C4-2B (cell line): ENCODE measurements at regions not wholly inside any gene's neighbourhood (a gene's known extent, or its start where the extent isn't known, plus 50 kb on each side); places are given as distances from the start of the nearest gene placed in this dataset.

ENCODE experiments used
- H3K27ac ChIP-seq: fragments of 450-650 bp; 2 replicates; pipeline ENCODE4 v1.5.1; 2017
- ZFX ChIP-seq: fragments of 450-650 bp; IDR thresholded peaks from 2 replicates; pipeline ENCODE4 v1.6.1; 2017
- TF ChIP-seq, protein P1 (sequence below): fragments of 450-650 bp; conservative IDR thresholded peaks from 2 replicates; pipeline ENCODE4 v1.5.1; 2017; ENCODE audit warnings: mild to moderate bottlenecking

DNA sequence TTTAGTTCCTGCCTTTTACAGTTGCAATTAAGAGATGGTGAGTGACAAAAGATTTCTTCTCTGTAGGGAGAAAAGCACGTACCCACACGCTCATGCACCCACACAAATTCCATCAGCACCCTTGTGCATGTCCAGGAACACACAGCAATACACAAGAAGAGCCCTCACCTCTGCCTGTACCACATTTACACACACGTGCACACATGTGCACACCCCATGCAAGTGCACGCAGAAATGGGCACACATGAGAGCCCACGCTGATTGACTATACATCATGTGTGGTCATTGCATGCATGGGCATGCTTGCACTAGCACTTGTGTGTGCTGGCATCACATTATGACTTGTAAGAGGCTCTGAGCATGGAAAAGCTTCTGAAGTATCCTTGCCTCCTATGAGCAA, 70.5 kb downstream of the SERPINA3 start:
- no peak overlapping the region for H3K27ac ChIP-seq
- TF ChIP-seq, protein P1, sequence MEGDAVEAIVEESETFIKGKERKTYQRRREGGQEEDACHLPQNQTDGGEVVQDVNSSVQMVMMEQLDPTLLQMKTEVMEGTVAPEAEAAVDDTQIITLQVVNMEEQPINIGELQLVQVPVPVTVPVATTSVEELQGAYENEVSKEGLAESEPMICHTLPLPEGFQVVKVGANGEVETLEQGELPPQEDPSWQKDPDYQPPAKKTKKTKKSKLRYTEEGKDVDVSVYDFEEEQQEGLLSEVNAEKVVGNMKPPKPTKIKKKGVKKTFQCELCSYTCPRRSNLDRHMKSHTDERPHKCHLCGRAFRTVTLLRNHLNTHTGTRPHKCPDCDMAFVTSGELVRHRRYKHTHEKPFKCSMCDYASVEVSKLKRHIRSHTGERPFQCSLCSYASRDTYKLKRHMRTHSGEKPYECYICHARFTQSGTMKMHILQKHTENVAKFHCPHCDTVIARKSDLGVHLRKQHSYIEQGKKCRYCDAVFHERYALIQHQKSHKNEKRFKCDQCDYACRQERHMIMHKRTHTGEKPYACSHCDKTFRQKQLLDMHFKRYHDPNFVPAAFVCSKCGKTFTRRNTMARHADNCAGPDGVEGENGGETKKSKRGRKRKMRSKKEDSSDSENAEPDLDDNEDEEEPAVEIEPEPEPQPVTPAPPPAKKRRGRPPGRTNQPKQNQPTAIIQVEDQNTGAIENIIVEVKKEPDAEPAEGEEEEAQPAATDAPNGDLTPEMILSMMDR: no peak
- TF ChIP-seq ZFX: no peak

DNA sequence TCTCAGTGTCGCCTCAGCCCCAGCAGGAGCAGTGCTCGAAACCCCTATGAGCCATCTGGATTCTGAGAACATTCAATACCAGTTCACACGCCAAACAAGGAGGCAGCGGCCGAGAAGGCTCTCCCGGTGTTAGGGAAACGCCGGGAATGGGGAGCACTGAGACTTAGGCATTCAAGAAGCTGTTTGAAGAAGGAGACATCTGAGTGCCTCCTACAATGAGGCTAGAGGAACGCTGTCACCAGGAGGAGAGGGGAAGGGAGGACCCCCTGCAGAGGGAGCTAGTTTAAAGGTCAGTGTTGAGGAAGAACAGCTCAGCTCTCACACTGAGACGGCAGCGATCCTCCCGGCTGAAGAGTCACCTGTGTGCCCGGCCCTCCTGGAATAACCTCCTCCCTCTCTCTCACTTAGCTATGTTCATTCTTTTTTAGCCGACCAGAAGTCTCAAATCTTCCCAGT, 69.9 kb downstream of the SERPINA3 start:
- H3K27ac ChIP-seq: no peak overlapping the region
- TF ChIP-seq, protein P1: no peak
- no peak for TF ChIP-seq ZFX

DNA sequence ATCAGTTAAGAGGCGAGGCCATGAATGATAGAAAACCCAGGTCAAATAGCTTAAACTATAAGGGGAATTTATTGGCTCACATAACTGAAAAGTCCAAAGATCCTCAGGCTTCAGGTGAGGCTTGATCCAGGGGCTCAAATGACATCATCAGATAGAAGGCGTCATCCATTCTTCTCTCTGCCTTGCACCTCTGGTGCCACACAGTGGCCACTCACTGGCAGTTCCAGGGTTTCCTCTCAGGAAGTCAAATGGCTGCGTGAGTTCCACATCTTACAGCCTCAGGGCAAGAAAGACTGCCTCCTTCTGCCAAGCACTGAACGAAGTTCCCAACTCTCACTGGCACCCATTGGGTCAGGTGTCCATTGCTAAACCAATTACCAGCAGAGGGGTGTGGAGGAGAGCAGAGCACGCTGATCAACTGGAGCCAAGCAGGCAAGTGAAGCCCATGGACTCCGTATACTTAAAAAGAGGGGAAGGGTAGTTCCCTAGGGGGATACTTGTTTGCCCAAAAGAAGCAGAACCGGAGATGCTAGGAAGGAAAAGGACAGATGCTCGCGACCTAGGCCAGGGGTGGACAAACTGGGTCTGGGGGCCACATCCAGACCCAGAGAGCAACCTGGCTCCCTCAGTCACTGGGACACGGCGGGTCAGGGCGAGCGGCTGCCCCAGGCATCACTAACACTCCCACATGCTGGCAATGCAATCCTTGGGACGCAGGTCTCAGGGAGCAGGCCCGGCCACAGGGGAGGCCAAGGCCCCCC, 69.3 kb downstream of the SERPINA3 start:
- no peak overlapping the region for H3K27ac ChIP-seq
- no peak for TF ChIP-seq ZFX
- TF ChIP-seq, protein P1: peak; percentile 84

DNA sequence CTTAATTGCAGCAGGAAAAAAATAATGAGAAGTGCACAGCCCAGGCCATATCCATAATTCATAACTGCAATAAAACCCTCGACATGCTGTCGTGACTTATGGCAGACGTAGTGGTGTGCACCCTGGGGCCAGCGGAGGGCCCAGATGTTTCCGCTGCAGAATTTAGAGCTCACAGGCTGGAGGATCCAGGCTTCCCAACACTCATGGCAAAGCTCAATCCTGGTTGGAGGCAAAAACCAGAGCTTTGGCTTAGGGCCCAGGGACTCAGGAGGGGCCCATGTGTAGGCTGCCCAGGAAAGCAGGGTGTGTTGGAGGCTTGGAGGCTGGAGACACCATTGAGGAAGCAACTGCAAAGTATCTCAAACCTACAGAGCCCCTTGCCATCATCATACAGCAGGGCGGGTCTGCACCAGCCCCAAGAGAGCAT, 68.7 kb downstream of the SERPINA3 start:
- TF ChIP-seq ZFX: no peak
- TF ChIP-seq, protein P1: no peak
- H3K27ac ChIP-seq: no peak overlapping the region

DNA sequence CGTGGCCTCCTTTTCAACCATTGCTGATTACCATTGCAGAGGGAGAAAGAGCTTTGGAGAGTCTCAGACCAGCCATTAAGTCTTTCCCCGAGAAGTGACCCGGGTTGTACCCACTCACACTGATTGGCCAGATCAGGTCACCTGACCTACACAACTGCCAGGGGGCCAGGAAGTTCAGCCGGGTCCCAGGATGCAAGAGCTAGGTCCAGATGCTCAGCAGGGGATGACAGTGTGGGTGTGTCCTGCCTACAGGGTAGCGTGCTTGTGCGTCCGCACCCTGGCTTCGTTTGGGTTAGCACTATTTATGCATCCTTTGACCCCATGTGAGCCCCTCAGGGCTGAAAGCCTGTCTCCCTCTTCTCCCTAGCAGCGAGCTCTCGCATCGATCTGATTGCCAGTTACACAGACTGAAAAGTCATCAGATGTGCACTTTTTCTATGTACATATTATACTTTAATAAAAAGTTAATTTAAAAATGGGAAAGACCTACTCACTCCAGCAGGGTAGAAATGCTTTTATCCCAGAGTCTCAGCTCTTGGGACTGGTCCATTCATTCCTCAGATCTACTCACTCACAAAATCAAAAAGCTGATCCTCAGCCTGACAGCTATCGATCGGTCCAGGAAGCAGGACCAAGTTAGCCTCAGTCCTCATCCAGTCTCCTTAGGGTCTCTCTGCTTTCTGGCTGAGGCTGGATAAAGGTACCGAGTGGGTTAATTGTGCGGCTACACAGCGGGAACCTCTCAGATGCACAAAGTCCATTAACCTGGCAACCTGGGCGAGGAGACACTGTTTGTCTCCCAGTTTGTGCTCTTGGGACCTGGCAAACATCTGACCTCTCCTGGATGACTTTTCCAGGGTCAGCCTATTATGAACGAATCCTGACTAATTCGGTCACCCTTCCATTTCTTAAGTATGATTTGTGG, 68.0 kb downstream of the SERPINA3 start:
- TF ChIP-seq ZFX: no peak
- TF ChIP-seq, protein P1: no peak
- H3K27ac ChIP-seq: no peak overlapping the region

DNA sequence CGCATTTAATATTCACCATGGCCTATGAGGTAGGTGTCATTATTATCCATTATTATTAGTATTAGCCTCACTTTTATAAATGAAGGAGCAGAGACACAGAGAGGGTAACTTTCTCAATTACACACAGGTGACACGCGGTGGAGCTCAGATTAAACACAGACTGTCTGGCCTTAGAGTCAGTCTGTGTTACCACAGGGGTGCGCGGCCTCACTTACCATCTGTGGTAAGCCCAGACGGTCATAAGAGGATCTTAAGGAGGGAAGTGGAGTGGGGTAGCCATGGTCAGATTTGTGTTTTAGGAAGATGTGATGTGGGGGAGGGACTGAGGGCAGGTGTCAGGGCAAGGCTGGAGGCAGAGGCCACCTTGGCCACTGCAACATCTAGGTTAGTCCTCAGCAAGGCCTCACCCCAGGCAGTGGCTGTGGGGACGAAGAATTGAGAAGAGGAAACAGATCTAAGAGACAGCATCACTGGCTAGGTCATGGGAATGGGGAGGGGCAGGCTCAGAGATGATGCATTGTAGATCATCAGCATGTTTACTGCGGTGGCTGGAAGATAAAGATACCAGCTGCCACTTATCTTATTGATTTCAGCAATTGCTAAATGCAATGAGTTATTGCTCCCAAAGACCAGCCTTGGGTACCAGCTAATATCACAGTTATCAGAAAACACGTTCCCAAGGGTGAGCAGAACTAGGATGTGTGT, 67.1 kb downstream of the SERPINA3 start:
- TF ChIP-seq ZFX: no peak
- TF ChIP-seq, protein P1: no peak
- H3K27ac ChIP-seq: no peak overlapping the region
